T-cell (primary cell): ENCODE measurements at regions not wholly inside any gene's neighbourhood (a gene's known extent, or its start where the extent isn't known, plus 50 kb on each side); places are given as distances from the start of the nearest gene placed in this dataset.

Source experiments
- ATAC-seq, 4 experiments: fragments of 200-7000 bp in 3 of 4; fragments of 150-1000 bp in 1 of 4; cut with Tn5 transposase; replicated peaks in 1 of 4; 1 replicate in 3 of 4; 2 replicates in 1 of 4; pipeline ENCODE4 v1.10.0; 2021; ENCODE audit warnings: moderate library complexity in 3 of 4, mild to moderate bottlenecking in 2 of 4, moderate number of reproducible peaks in 1 of 4
- CTCF ChIA-PET, 2 donors: fragments of 300-600 bp; sonication (Branson Sonifier 250); formaldehyde crosslinking; loops; one replicate each; lab custom pipeline; 2022; ENCODE audit warnings: antibody characterized with exemption in 2 of 2; lab: Charles Lee
- POLR2A ChIA-PET, 2 donors: fragments of 300-600 bp; sonication (Branson Sonifier 250); formaldehyde crosslinking; loops; one replicate each; lab custom pipeline; 2022; ENCODE audit warnings: antibody characterized with exemption in 2 of 2; lab: Charles Lee
- DNase-seq, 35 experiments: peaks; one replicate each; pipeline versions ENCODE4 v3.0.0 to v3.0.0-alpha.2; 2013 to 2023
- H3K27ac ChIP-seq: one replicate; pipeline ENCODE4 v1.5.1; 2013; ENCODE audit warnings: low read length
- H3K27me3 ChIP-seq, 2 experiments: replicated peaks in 1 of 2; 1 replicate in 1 of 2; 2 replicates in 1 of 2; pipeline versions ENCODE4 v1.6.1 to v1.7.0; 2013; ENCODE audit warnings: low read length in 1 of 2, mixed read lengths in 1 of 2; ENCODE audit not compliant: control insufficient read depth in 2 of 2, insufficient read depth in 2 of 2; ENCODE audit errors: extremely low read depth in 1 of 2
- H3K36me3 ChIP-seq, 2 donors: 1 replicate in 1 of 2; 2 replicates in 1 of 2; pipeline versions ENCODE4 v1.6.1 to v1.7.0; 2013; ENCODE audit warnings: low read length in 1 of 2; ENCODE audit not compliant: control insufficient read depth in 2 of 2, insufficient read depth in 1 of 2; ENCODE audit errors: extremely low read depth in 1 of 2
- H3K4me1 ChIP-seq, 2 experiments: 1 replicate in 1 of 2; 2 replicates in 1 of 2; pipeline versions ENCODE4 v1.6.1 to v1.7.0; 2013; ENCODE audit warnings: low read length in 2 of 2, mixed read lengths in 1 of 2; ENCODE audit not compliant: insufficient read depth in 2 of 2, control insufficient read depth in 1 of 2; ENCODE audit errors: extremely low read depth in 1 of 2
- H3K4me3 ChIP-seq, 2 donors: 1 replicate in 1 of 2; 2 replicates in 1 of 2; pipeline versions ENCODE4 v1.5.1 to v1.7.0; 2013; ENCODE audit warnings: mild to moderate bottlenecking in 2 of 2, low read length in 1 of 2, moderate library complexity in 1 of 2; ENCODE audit not compliant: control insufficient read depth in 1 of 2; ENCODE audit errors: extremely low read depth in 1 of 2
- H3K9me3 ChIP-seq: 2 replicates; pipeline ENCODE4 v1.7.0; 2013
- H3K27ac Mint-ChIP-seq, 2 donors: one replicate each; pipeline ENCODE4 v1.8.0; 2020 to 2021; ENCODE audit warnings: mild to moderate bottlenecking in 2 of 2, mixed read lengths in 2 of 2
- H3K27me3 Mint-ChIP-seq, 2 donors: one replicate each; pipeline ENCODE4 v1.8.0; 2021 to 2022; ENCODE audit warnings: mixed read lengths in 2 of 2
- H3K36me3 Mint-ChIP-seq: one replicate; pipeline ENCODE4 v1.8.0; 2021; ENCODE audit warnings: mixed read lengths
- H3K4me1 Mint-ChIP-seq, 3 donors: one replicate each; pipeline ENCODE4 v1.8.0; 2020 to 2022; ENCODE audit warnings: mixed read lengths in 3 of 3, mild to moderate bottlenecking in 1 of 3
- H3K4me3 Mint-ChIP-seq, 3 donors: one replicate each; pipeline ENCODE4 v1.8.0; 2020 to 2022; ENCODE audit warnings: mild to moderate bottlenecking in 3 of 3, mixed read lengths in 3 of 3, moderate library complexity in 3 of 3
- H3K9me3 Mint-ChIP-seq, 3 donors: one replicate each; pipeline ENCODE4 v1.8.0; 2020 to 2022; ENCODE audit warnings: mixed read lengths in 3 of 3
- WGBS: methylation state at CpG from one replicate; pipeline ENCODE4 v1.1.5; 2013; ENCODE audit warnings: missing lambda C conversion rate; ENCODE audit not compliant: insufficient coverage; 5-methylcytosine and 5-hydroxymethylcytosine counted together

GRCh38 chr1:30606166-30606565 lies 117.2 kb downstream of the MATN1 start:
- Mint-ChIP-seq H3K4me1 (no peaks in the 10 kb centered on the region), H3K9me3 (no peaks in the 10 kb centered on the region), H3K27me3 (peaks cover 39 to 48% of the 10 kb centered on the region in 2 donors), H3K4me3 (no peak overlapping the region), H3K36me3 (no peaks in the 10 kb centered on the region), H3K27ac (no peak overlapping the region)
- Histone ChIP-seq H3K9me3 (no peaks in the 10 kb centered on the region), H3K27me3 (peaks cover 0 to 47% of the 10 kb centered on the region in 2 experiments), H3K27ac (no peak overlapping the region), H3K4me1 (no peaks in the 10 kb centered on the region), H3K4me3 (no peak overlapping the region), H3K36me3 (no peaks in the 10 kb centered on the region)
- CTCF ChIA-PET = no interaction called here
- POLR2A ChIA-PET = no interaction called here
- DNase-seq (no peak), ATAC-seq (no peak)
- 66% methylated on average over 2 of the region's 6 CpGs for WGBS

- 80% methylated on average over 3 of the region's 8 CpGs for WGBS
- no peak overlapping the region for H3K27ac Mint-ChIP-seq
- H3K4me3 Mint-ChIP-seq = no peak overlapping the region
Measured at GRCh38 chr1:30605441-30605920, 117.9 kb downstream of the MATN1 start.

GRCh38 chr1:30604801-30605440 lies 118.5 kb downstream of the MATN1 start:
- Mint-ChIP-seq H3K9me3 (no peaks in the 10 kb centered on the region), H3K27ac (no peak overlapping the region), H3K27me3 (peaks cover 42 to 45% of the 10 kb centered on the region in 2 donors), H3K36me3 (no peaks in the 10 kb centered on the region), H3K4me1 (no peaks in the 10 kb centered on the region), H3K4me3 (no peak overlapping the region)
- POLR2A ChIA-PET = no interaction called here
- WGBS = 75% methylated on average over 3 of the region's 6 CpGs
- H3K9me3 ChIP-seq = no peaks in the 10 kb centered on the region
- peaks cover 0 to 45% of the 10 kb centered on the region in 2 experiments for H3K27me3 ChIP-seq
- ATAC-seq (no peak), DNase-seq (no peak)
- CTCF ChIA-PET = no interaction called here
- H3K36me3 ChIP-seq = no peaks in the 10 kb centered on the region
- no peak overlapping the region for H3K27ac ChIP-seq
- no peaks in the 10 kb centered on the region for H3K4me1 ChIP-seq
- H3K4me3 ChIP-seq = no peak overlapping the region

More at GRCh38 chr1:30605441-30605920, 117.9 kb downstream of the MATN1 start:
- Histone ChIP-seq H3K36me3 (no peaks in the 10 kb centered on the region), H3K9me3 (no peaks in the 10 kb centered on the region), H3K4me3 (no peak overlapping the region), H3K4me1 (no peaks in the 10 kb centered on the region), H3K27ac (no peak overlapping the region), H3K27me3 (peaks cover 0 to 44% of the 10 kb centered on the region in 2 experiments)
- Mint-ChIP-seq H3K27me3 (peaks cover 42 to 48% of the 10 kb centered on the region in 2 donors), H3K36me3 (no peaks in the 10 kb centered on the region), H3K4me1 (no peaks in the 10 kb centered on the region), H3K9me3 (no peaks in the 10 kb centered on the region)
- ChIA-PET CTCF (no interaction called here), POLR2A (no interaction called here)
- no peak for ATAC-seq
- DNase-seq = no peak

- Mint-ChIP-seq H3K4me3 (no peak overlapping the region), H3K9me3 (no peaks in the 10 kb centered on the region), H3K27me3 (peaks cover 33 to 36% of the 10 kb centered on the region in 2 donors), H3K27ac (no peak overlapping the region), H3K36me3 (no peaks in the 10 kb centered on the region), H3K4me1 (no peaks in the 10 kb centered on the region)
- no peak for DNase-seq
- Histone ChIP-seq H3K9me3 (no peaks in the 10 kb centered on the region), H3K4me1 (no peaks in the 10 kb centered on the region), H3K27ac (no peak overlapping the region), H3K27me3 (peaks cover 0 to 40% of the 10 kb centered on the region in 2 experiments), H3K36me3 (no peaks in the 10 kb centered on the region), H3K4me3 (no peak overlapping the region)
- POLR2A ChIA-PET = no interaction called here
- CTCF ChIA-PET = no interaction called here
- no peak for ATAC-seq
- 59% methylated on average over 6 of the region's 7 CpGs for WGBS
Measured at GRCh38 chr1:30603081-30603858, 120.1 kb downstream of the MATN1 start.

GRCh38 chr1:30601316-30602085 lies 121.9 kb downstream of the MATN1 start:
- Mint-ChIP-seq H3K36me3 (no peaks in the 10 kb centered on the region), H3K4me1 (no peaks in the 10 kb centered on the region), H3K27ac (no peak overlapping the region), H3K4me3 (no peak overlapping the region), H3K27me3 (peaks cover 23 to 28% of the 10 kb centered on the region in 2 donors), H3K9me3 (no peaks in the 10 kb centered on the region)
- ATAC-seq (no peak), DNase-seq (no peak)
- ChIA-PET CTCF (no interaction called here), POLR2A (no interaction called here)
- H3K4me1 ChIP-seq = no peaks in the 10 kb centered on the region
- WGBS = 55% methylated on average over 6 of the region's 8 CpGs
- no peak overlapping the region for H3K27ac ChIP-seq
- no peaks in the 10 kb centered on the region for H3K9me3 ChIP-seq
- H3K36me3 ChIP-seq = no peaks in the 10 kb centered on the region
- H3K4me3 ChIP-seq = no peak overlapping the region
- H3K27me3 ChIP-seq = peaks cover 0 to 44% of the 10 kb centered on the region in 2 experiments

GRCh38 chr1:30600706-30601105 lies 122.7 kb downstream of the MATN1 start:
- Histone ChIP-seq H3K27ac (no peak overlapping the region), H3K4me3 (no peak overlapping the region), H3K27me3 (peaks cover 0 to 39% of the 10 kb centered on the region in 2 experiments), H3K36me3 (no peaks in the 10 kb centered on the region), H3K4me1 (no peaks in the 10 kb centered on the region), H3K9me3 (no peaks in the 10 kb centered on the region)
- 87% methylated on average over 3 of the region's 4 CpGs for WGBS
- Mint-ChIP-seq H3K27ac (no peak overlapping the region), H3K27me3 (peaks cover 19 to 23% of the 10 kb centered on the region in 2 donors), H3K4me3 (no peak overlapping the region), H3K9me3 (no peaks in the 10 kb centered on the region), H3K36me3 (no peaks in the 10 kb centered on the region), H3K4me1 (no peaks in the 10 kb centered on the region)
- DNase-seq = no peak
- CTCF ChIA-PET = no interaction called here
- POLR2A ChIA-PET = no interaction called here
- ATAC-seq = no peak
